OCI-LY7 (cell line): ENCODE measurements at regions not wholly inside any gene's neighbourhood (a gene's known extent, or its start where the extent isn't known, plus 50 kb on each side); places are given as distances from the start of the nearest gene placed in this dataset.

Experiments
- BruUV-seq: library from RNA; stranded (reverse); fragments of 400-500 nt; replicated peaks from 2 replicates; lab custom pipeline; 2021; lab: Mats Ljungman, UMichigan
- CTCF ChIA-PET: fragments of 300-600 bp; sonication (Branson Sonifier 250); formaldehyde crosslinking; loops from one replicate; lab custom pipeline; 2022; ENCODE audit warnings: antibody characterized with exemption; ENCODE audit not compliant: unreplicated experiment; lab: Charles Lee
- POLR2A ChIA-PET: fragments of 300-600 bp; sonication (Branson Sonifier 250); formaldehyde crosslinking; loops from one replicate; lab custom pipeline; 2022; ENCODE audit warnings: antibody characterized with exemption; lab: Charles Lee
- DNase-seq: peaks from one replicate; pipeline ENCODE4 v3.0.0-alpha.2; 2015; ENCODE audit warnings: low spot score
- H2AFZ ChIP-seq: fragments of 200-600 bp; sonication (generic), shearing (Covaris generic); 2 replicates; pipeline ENCODE4 v1.6.1; 2014; ENCODE audit warnings: mild to moderate bottlenecking, antibody characterized with exemption, low read length, moderate library complexity
- H3K27ac ChIP-seq: fragments of 200-600 bp; sonication (generic); 2 replicates; pipeline ENCODE4 v1.5.1; 2014; ENCODE audit warnings: mixed run types, low read depth, mild to moderate bottlenecking, moderate library complexity, low read length, inconsistent platforms; ENCODE audit not compliant: poor library complexity, severe bottlenecking
- H3K36me3 ChIP-seq: fragments of 200-600 bp; sonication (generic); 2 replicates; pipeline ENCODE4 v1.6.1; 2014; ENCODE audit warnings: mild to moderate bottlenecking, antibody characterized with exemption, low read length, moderate library complexity, mixed read lengths; ENCODE audit not compliant: insufficient read depth
- H3K4me1 ChIP-seq: fragments of 200-600 bp; sonication (generic); 2 replicates; pipeline ENCODE4 v1.5.1; 2014; ENCODE audit warnings: mild to moderate bottlenecking, low read length; ENCODE audit not compliant: insufficient read depth, poor library complexity, severe bottlenecking
- H3K4me2 ChIP-seq: fragments of 200-600 bp; sonication (generic); 2 replicates; pipeline ENCODE4 v1.6.1; 2014; ENCODE audit warnings: mild to moderate bottlenecking, low read length
- H3K4me3 ChIP-seq: fragments of 200-600 bp; sonication (generic); 2 replicates; pipeline ENCODE4 v1.5.1; 2014; ENCODE audit warnings: mild to moderate bottlenecking, low read depth, low read length; ENCODE audit not compliant: poor library complexity, severe bottlenecking
- H3K79me2 ChIP-seq: fragments of 200-600 bp; sonication (generic); 2 replicates; pipeline ENCODE4 v1.6.1; 2016; ENCODE audit warnings: low read depth, mild to moderate bottlenecking, low read length, moderate library complexity, mixed read lengths; ENCODE audit not compliant: insufficient read depth
- H3K9me2 ChIP-seq: fragments of 200-600 bp; sonication (generic); 2 replicates; pipeline ENCODE4 v1.6.1; 2016; ENCODE audit warnings: mild to moderate bottlenecking, low read length, mixed read lengths; ENCODE audit not compliant: insufficient read depth
- H3K9me3 ChIP-seq: fragments of 200-600 bp; sonication (generic); 2 replicates; pipeline ENCODE4 v1.6.1; 2014; ENCODE audit warnings: mild to moderate bottlenecking, mixed run types, low read length, mixed read lengths
- H4K20me1 ChIP-seq: fragments of 200-600 bp; sonication (generic); 2 replicates; pipeline ENCODE4 v1.6.1; 2014; ENCODE audit warnings: mild to moderate bottlenecking, antibody characterized with exemption, low read length, moderate library complexity, mixed read lengths; ENCODE audit not compliant: insufficient read depth
- CTCF ChIP-seq: fragments of 200-600 bp; sonication (generic); conservative IDR thresholded peaks from 2 replicates; pipeline ENCODE4 v1.5.1; 2014; ENCODE audit warnings: mild to moderate bottlenecking, antibody characterized with exemption, low read length, moderate library complexity, mixed read lengths
- EZH2phosphoT487 ChIP-seq: fragments of 200-600 bp; sonication (generic); IDR thresholded peaks from 2 replicates; pipeline ENCODE4 v1.6.1; 2018; ENCODE audit warnings: low read depth, borderline replicate concordance, mild to moderate bottlenecking, mixed run types, antibody characterized with exemption, low read length, moderate library complexity, mixed read lengths
- intact Hi-C: fragments of 100-400 bp; cut with micrococcal nuclease; formaldehyde crosslinking; loops from one replicate; pipeline ENCODE4 v1.10.0; 2022; ENCODE audit not compliant: unreplicated experiment

GRCh38 chr9:107138261-107138992, 144.7 kb upstream of the RAD23B start:
- Histone ChIP-seq H3K36me3 (no peaks in the 10 kb centered on the region), H3K9me2 (no peaks in the 10 kb centered on the region), H4K20me1 (no peaks in the 10 kb centered on the region), H3K9me3 (no peaks in the 10 kb centered on the region), H3K4me1 (no peaks in the 10 kb centered on the region), H3K4me2 (no peak overlapping the region), H3K27ac (no peak overlapping the region), H3K79me2 (no peaks in the 10 kb centered on the region), H2AFZ (no peak overlapping the region), H3K4me3 (no peak overlapping the region)
- no peak for DNase-seq
- no TSS peak for BruUV-seq
- intact Hi-C loops: loop anchor here (10.0 kb wide), 1 partner anchor 206 kb away; no protein-coding TSS in a partner anchor
- ChIA-PET CTCF (no interaction called here), POLR2A (interaction anchor here (0.6 to 0.7 kb wide), 3 partner anchors 24 to 1132 kb away, joined by 3 read pairs; no protein-coding TSS in a partner anchor)
- TF ChIP-seq CTCF (no peak), EZH2phosphoT487 (no peak)

GRCh38 chr9:107141967-107142366, 141.1 kb upstream of the RAD23B start:
- DNase-seq: peak; percentile 8
- H2AFZ ChIP-seq: no peak overlapping the region
- no peaks in the 10 kb centered on the region for H3K36me3 ChIP-seq
- H3K27ac ChIP-seq: no peak overlapping the region
- no peaks in the 10 kb centered on the region for H3K9me2 ChIP-seq
- H3K79me2 ChIP-seq: no peaks in the 10 kb centered on the region
- H3K4me2 ChIP-seq: no peak overlapping the region
- intact Hi-C loops: loop anchor here (10.0 kb wide), 1 partner anchor 167 kb away; no protein-coding TSS in a partner anchor
- POLR2A ChIA-PET: no interaction called here
- H3K9me3 ChIP-seq: no peaks in the 10 kb centered on the region
- no peaks in the 10 kb centered on the region for H4K20me1 ChIP-seq
- no peaks in the 10 kb centered on the region for H3K4me1 ChIP-seq
- no peak overlapping the region for H3K4me3 ChIP-seq
- TF ChIP-seq EZH2phosphoT487: no peak
- peak; percentile 57; the same call in 1 of the 2 replicates for TF ChIP-seq CTCF
- CTCF ChIA-PET: no interaction called here
- no TSS peak for BruUV-seq

DNA sequence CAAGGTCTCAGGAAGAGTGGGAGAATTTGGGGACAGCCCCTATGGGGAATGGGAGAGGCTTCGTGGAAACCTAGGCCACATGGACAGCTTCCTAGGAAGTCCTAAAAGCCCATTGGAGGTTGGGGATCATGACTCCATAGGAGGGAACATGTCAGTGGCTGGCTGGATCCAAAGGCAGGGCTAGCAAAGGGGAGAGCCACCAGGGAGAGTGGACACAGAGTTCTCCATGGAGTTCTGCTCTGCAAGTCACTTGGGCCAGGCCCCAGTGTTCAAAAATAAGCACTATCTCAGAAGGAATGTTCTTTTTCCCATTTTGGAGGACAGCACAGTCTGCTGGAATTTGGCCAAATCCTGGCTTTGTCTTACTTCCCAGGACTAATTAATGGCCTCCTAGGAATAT, 140.6 kb upstream of the RAD23B start:
- no peak for TF ChIP-seq EZH2phosphoT487
- no peak for TF ChIP-seq CTCF
- no peak for DNase-seq
- H3K9me2 ChIP-seq: no peaks in the 10 kb centered on the region
- no peak overlapping the region for H3K4me2 ChIP-seq
- H3K79me2 ChIP-seq: no peaks in the 10 kb centered on the region
- H4K20me1 ChIP-seq: no peaks in the 10 kb centered on the region
- no peaks in the 10 kb centered on the region for H3K4me1 ChIP-seq
- ChIA-PET POLR2A (no interaction called here), CTCF (no interaction called here)
- H2AFZ ChIP-seq: no peak overlapping the region
- no TSS peak for BruUV-seq
- no peaks in the 10 kb centered on the region for H3K9me3 ChIP-seq
- intact Hi-C loops: loop anchor here (10.0 kb wide), 1 partner anchor 168 kb away; no protein-coding TSS in a partner anchor
- H3K36me3 ChIP-seq: no peaks in the 10 kb centered on the region
- H3K27ac ChIP-seq: no peak overlapping the region
- no peak overlapping the region for H3K4me3 ChIP-seq
